OCI-LY3 (cell line): ENCODE measurements at regions not wholly inside any gene's neighbourhood (a gene's known extent, or its start where the extent isn't known, plus 50 kb on each side); places are given as distances from the start of the nearest gene placed in this dataset.
A peak's percentile ranks its signal among the peaks of the same experiment; 100 is the strongest.
"Not testable (repeated sequence)": the region's sequence is repeated elsewhere in the genome, so short reads cannot be mapped to it uniquely, and the experiment has no call there.

Experiments
- CTCF ChIP-seq: fragments of 200-600, 300-600 bp; sonication (generic); IDR thresholded peaks from 2 replicates; pipeline ENCODE4 v1.5.1; 2014; ENCODE audit warnings: antibody characterized with exemption, low read length, low read depth
- EZH2phosphoT487 ChIP-seq: fragments of 200-600 bp; shearing (Covaris generic); IDR thresholded peaks from 2 replicates; pipeline ENCODE4 v1.6.1; 2018; ENCODE audit warnings: antibody characterized with exemption, mixed run types, low read depth

- 0 out of 2 replicates have a peak, but pooled peaks have one; percentile 16 for TF ChIP-seq CTCF
- TF ChIP-seq EZH2phosphoT487 = not testable (repeated sequence)
Observed at GRCh38 chr9:41643571-41644279, 454.6 kb upstream of the ZNG1F start.
